ENCODE measurements at regions not wholly inside any gene's neighbourhood (a gene's known extent, or its start where the extent isn't known, plus 50 kb on each side); places are given as distances from the start of the nearest gene placed in this dataset.

- H3K4me1 Mint-ChIP-seq (ENCODE audit: low read depth) = no peaks in the 10 kb centered on the region
- no peaks in the 10 kb centered on the region for H3K36me3 Mint-ChIP-seq
- H3K4me3 Mint-ChIP-seq = no peak overlapping the region
- no peaks in the 10 kb centered on the region for H3K27me3 Mint-ChIP-seq
- H3K27ac Mint-ChIP-seq = no peak overlapping the region
- H3K9me3 Mint-ChIP-seq (ENCODE audit: low read depth) = no peaks in the 10 kb centered on the region
Observed at GRCh38 chr1:194710671-194711070, 1524.3 kb upstream of the B3GALT2 start.

GRCh38 chr1:194709439-194709838 is 1523.0 kb upstream of the B3GALT2 start:
- Mint-ChIP-seq H3K27me3 (no peaks in the 10 kb centered on the region), H3K9me3 (ENCODE audit: low read depth) (no peaks in the 10 kb centered on the region), H3K4me3 (no peak overlapping the region), H3K27ac (no peak overlapping the region), H3K4me1 (ENCODE audit: low read depth) (no peaks in the 10 kb centered on the region), H3K36me3 (no peaks in the 10 kb centered on the region)

- Mint-ChIP-seq H3K27ac (no peak overlapping the region), H3K4me1 (ENCODE audit: low read depth) (no peaks in the 10 kb centered on the region), H3K27me3 (no peaks in the 10 kb centered on the region), H3K36me3 (no peaks in the 10 kb centered on the region), H3K9me3 (ENCODE audit: low read depth) (no peaks in the 10 kb centered on the region), H3K4me3 (no peak overlapping the region)
Observed at GRCh38 chr1:194707074-194707473, 1520.7 kb upstream of the B3GALT2 start.

- Mint-ChIP-seq H3K36me3 (no peaks in the 10 kb centered on the region), H3K4me3 (no peak overlapping the region)
Observed at GRCh38 chr1:194705123-194705854, 1518.9 kb upstream of the B3GALT2 start.

GRCh38 chr1:194698908-194699318 is 1512.5 kb upstream of the B3GALT2 start:
- no peaks in the 10 kb centered on the region for H3K4me1 Mint-ChIP-seq (ENCODE audit: low read depth)
- H3K27ac Mint-ChIP-seq = no peak overlapping the region
- H3K4me3 Mint-ChIP-seq = no peak overlapping the region
- H3K36me3 Mint-ChIP-seq = no peaks in the 10 kb centered on the region
- H3K9me3 Mint-ChIP-seq (ENCODE audit: low read depth) = no peaks in the 10 kb centered on the region
- H3K27me3 Mint-ChIP-seq = no peaks in the 10 kb centered on the region

More at GRCh38 chr1:194705123-194705854, 1518.9 kb upstream of the B3GALT2 start:
- Mint-ChIP-seq H3K27ac (no peak overlapping the region), H3K4me1 (ENCODE audit: low read depth) (no peaks in the 10 kb centered on the region), H3K27me3 (no peaks in the 10 kb centered on the region), H3K9me3 (ENCODE audit: low read depth) (no peaks in the 10 kb centered on the region)

- Mint-ChIP-seq H3K4me1 (ENCODE audit: low read depth) (no peaks in the 10 kb centered on the region), H3K27ac (no peak overlapping the region), H3K4me3 (no peak overlapping the region), H3K27me3 (no peaks in the 10 kb centered on the region), H3K9me3 (ENCODE audit: low read depth) (no peaks in the 10 kb centered on the region), H3K36me3 (no peaks in the 10 kb centered on the region)
Observed at GRCh38 chr1:194693244-194693643, 1506.8 kb upstream of the B3GALT2 start.

- Mint-ChIP-seq H3K27ac (no peak overlapping the region), H3K36me3 (no peaks in the 10 kb centered on the region), H3K4me3 (no peak overlapping the region), H3K4me1 (ENCODE audit: low read depth) (no peaks in the 10 kb centered on the region), H3K27me3 (no peaks in the 10 kb centered on the region), H3K9me3 (ENCODE audit: low read depth) (no peaks in the 10 kb centered on the region)
Observed at GRCh38 chr1:194684636-194685035, 1498.2 kb upstream of the B3GALT2 start.

- H3K27me3 Mint-ChIP-seq = no peaks in the 10 kb centered on the region
- H3K4me3 Mint-ChIP-seq = no peak overlapping the region
- no peaks in the 10 kb centered on the region for H3K4me1 Mint-ChIP-seq (ENCODE audit: low read depth)
- no peak overlapping the region for H3K27ac Mint-ChIP-seq
- H3K9me3 Mint-ChIP-seq (ENCODE audit: low read depth) = no peaks in the 10 kb centered on the region
- H3K36me3 Mint-ChIP-seq = no peaks in the 10 kb centered on the region
Observed at GRCh38 chr1:194658090-194658439, 1471.7 kb upstream of the B3GALT2 start.

GRCh38 chr1:194654956-194655355 is 1468.5 kb upstream of the B3GALT2 start:
- no peaks in the 10 kb centered on the region for H3K4me1 Mint-ChIP-seq (ENCODE audit: low read depth)
- no peak overlapping the region for H3K4me3 Mint-ChIP-seq
- no peak overlapping the region for H3K27ac Mint-ChIP-seq
- no peaks in the 10 kb centered on the region for H3K9me3 Mint-ChIP-seq (ENCODE audit: low read depth)
- no peaks in the 10 kb centered on the region for H3K27me3 Mint-ChIP-seq
- H3K36me3 Mint-ChIP-seq = no peaks in the 10 kb centered on the region

- Mint-ChIP-seq H3K4me3 (no peak overlapping the region), H3K4me1 (ENCODE audit: low read depth) (no peaks in the 10 kb centered on the region), H3K36me3 (no peaks in the 10 kb centered on the region), H3K27me3 (no peaks in the 10 kb centered on the region), H3K9me3 (ENCODE audit: low read depth) (no peaks in the 10 kb centered on the region), H3K27ac (no peak overlapping the region)
Observed at GRCh38 chr1:194653385-194653784, 1467.0 kb upstream of the B3GALT2 start.

- Mint-ChIP-seq H3K27me3 (no peaks in the 10 kb centered on the region), H3K4me1 (ENCODE audit: low read depth) (no peaks in the 10 kb centered on the region), H3K4me3 (no peak overlapping the region), H3K27ac (no peak overlapping the region), H3K9me3 (ENCODE audit: low read depth) (no peaks in the 10 kb centered on the region), H3K36me3 (no peaks in the 10 kb centered on the region)
Observed at GRCh38 chr1:194647118-194647517, 1460.7 kb upstream of the B3GALT2 start.

GRCh38 chr1:194644528-194644927 is 1458.1 kb upstream of the B3GALT2 start:
- Mint-ChIP-seq H3K27me3 (no peaks in the 10 kb centered on the region), H3K4me3 (no peak overlapping the region)

GRCh38 chr1:194640322-194640721 is 1453.9 kb upstream of the B3GALT2 start:
- no peaks in the 10 kb centered on the region for H3K27me3 Mint-ChIP-seq
- H3K9me3 Mint-ChIP-seq (ENCODE audit: low read depth) = peaks cover 15% of the 10 kb centered on the region
- H3K4me1 Mint-ChIP-seq (ENCODE audit: low read depth) = no peaks in the 10 kb centered on the region
- H3K27ac Mint-ChIP-seq = no peak overlapping the region
- H3K4me3 Mint-ChIP-seq = no peak overlapping the region
- H3K36me3 Mint-ChIP-seq = no peaks in the 10 kb centered on the region

More at GRCh38 chr1:194644528-194644927, 1458.1 kb upstream of the B3GALT2 start:
- Mint-ChIP-seq H3K9me3 (ENCODE audit: low read depth) (peaks cover 8% of the 10 kb centered on the region), H3K27ac (no peak overlapping the region), H3K4me1 (ENCODE audit: low read depth) (no peaks in the 10 kb centered on the region), H3K36me3 (no peaks in the 10 kb centered on the region)

- H3K36me3 Mint-ChIP-seq = no peaks in the 10 kb centered on the region
- no peaks in the 10 kb centered on the region for H3K27me3 Mint-ChIP-seq
- H3K9me3 Mint-ChIP-seq (ENCODE audit: low read depth) = no peaks in the 10 kb centered on the region
- no peak overlapping the region for H3K27ac Mint-ChIP-seq
- no peak overlapping the region for H3K4me3 Mint-ChIP-seq
- H3K4me1 Mint-ChIP-seq (ENCODE audit: low read depth) = no peaks in the 10 kb centered on the region
Observed at GRCh38 chr1:194629011-194629410, 1442.6 kb upstream of the B3GALT2 start.

GRCh38 chr1:194624833-194625232 is 1438.4 kb upstream of the B3GALT2 start:
- Mint-ChIP-seq H3K36me3 (no peaks in the 10 kb centered on the region), H3K4me1 (ENCODE audit: low read depth) (no peaks in the 10 kb centered on the region), H3K4me3 (no peak overlapping the region), H3K27me3 (no peaks in the 10 kb centered on the region), H3K27ac (no peak overlapping the region), H3K9me3 (ENCODE audit: low read depth) (no peaks in the 10 kb centered on the region)

- Mint-ChIP-seq H3K27me3 (no peaks in the 10 kb centered on the region), H3K27ac (no peak overlapping the region), H3K4me1 (ENCODE audit: low read depth) (no peaks in the 10 kb centered on the region), H3K4me3 (no peak overlapping the region), H3K9me3 (ENCODE audit: low read depth) (no peaks in the 10 kb centered on the region), H3K36me3 (no peaks in the 10 kb centered on the region)
Observed at GRCh38 chr1:194618101-194618500, 1431.7 kb upstream of the B3GALT2 start.

Data from activated naive CD8-positive, alpha-beta T cell (primary cell).